GM04503 (cell line): ENCODE measurements at regions not wholly inside any gene's neighbourhood (a gene's known extent, or its start where the extent isn't known, plus 50 kb on each side); places are given as distances from the start of the nearest gene placed in this dataset.
"Not testable (repeated sequence)": the region's sequence is repeated elsewhere in the genome, so short reads cannot be mapped to it uniquely, and the experiment has no call there.

Source experiments
- DNase-seq: peaks from one replicate; pipeline ENCODE4 v3.0.0-alpha.2; 2012; ENCODE audit warnings: low read depth

- no peak for DNase-seq
Measured at GRCh38 chr2:4139316-4139715, 435.9 kb downstream of the DCDC2C start.

DNA sequence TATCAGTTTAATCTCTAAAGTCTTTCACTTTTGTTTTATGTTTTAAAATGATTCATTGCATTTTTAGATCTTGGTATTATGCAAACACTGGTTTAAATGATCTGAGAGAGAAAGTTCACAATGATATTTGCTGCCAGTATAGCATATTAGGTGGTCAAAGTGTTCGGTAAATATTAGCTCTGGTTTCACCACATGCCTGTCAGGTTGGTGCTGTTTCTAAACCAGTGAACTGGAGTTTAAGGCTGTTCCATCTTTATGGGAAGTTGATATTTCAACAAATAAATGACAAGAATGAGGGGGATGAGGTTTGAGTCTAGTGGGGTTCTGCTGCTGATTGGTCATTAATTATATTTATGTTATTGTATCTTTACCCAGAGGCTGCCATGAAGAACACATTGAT, 436.4 kb downstream of the DCDC2C start:
- no peak for DNase-seq

DNA sequence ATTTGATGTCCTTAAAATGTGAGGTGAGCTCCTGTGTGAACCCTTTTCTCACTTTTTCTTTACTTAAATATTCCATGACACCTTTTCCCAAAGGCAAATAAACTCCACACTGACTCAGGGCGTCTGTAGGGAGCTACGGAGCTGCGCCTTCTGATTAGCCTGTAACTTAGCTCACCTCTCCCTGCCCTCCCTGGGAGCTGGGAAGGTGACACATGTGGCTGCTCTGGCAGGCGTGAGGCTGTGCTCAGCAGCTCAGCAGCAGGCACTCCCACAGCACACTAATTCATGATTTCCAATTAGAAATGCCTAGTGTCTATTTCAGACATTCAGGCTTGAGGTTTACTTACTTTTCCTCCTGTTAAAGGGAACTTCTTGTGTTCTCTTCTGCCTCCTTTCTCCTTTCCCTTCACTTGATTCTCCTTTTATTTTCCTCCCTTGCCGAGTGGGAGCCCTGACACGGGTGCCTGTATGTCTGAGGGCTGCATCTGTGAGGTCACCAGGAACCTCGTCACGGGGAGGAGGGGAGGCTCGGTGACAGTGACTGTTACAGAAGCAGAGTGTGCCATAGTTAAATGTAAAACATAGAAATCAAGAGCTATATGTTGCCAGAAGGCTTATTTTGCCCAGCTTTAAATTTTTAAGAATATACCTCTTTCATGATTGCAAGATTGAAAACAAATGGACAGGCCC, 437.1 kb downstream of the DCDC2C start:
- DNase-seq = no peak

DNA sequence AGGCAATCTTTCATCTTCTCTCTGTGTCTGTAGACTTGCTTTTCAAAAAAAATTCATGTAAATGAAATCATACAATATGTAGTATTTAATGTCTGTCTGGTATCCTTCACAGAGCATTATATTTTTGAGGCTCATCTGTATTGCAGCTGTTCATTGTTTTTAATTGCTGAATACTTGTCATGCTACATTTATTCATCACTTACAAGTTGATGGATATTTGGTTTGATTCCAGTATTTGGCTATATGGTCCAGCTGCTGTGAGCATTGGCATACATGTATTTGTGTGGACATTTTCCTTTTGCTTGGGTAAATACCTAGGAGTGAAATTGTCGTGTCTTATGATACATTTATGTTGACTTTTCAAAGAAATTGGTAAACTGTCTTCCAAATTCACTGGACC, 441.4 kb downstream of the DCDC2C start:
- DNase-seq = no peak

DNA sequence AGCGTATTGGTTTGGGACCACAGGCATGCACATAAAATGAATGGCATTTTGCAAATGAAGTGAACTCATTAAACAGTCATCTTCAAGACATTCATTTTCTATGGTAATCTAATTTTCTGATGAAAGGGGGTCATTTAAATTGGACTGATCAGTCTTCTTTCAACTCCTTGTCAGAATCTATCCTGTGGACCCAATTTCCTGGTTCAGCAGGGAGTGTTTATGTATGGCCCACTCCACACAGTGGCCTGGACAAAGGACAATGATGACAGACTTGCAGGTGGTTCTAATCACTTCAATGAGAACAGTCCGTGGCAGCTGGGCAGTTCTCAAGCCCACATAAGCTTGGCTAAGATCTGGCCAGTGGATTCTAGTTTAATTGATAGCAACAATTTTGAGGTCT, 448.1 kb downstream of the DCDC2C start:
- no peak for DNase-seq

DNA sequence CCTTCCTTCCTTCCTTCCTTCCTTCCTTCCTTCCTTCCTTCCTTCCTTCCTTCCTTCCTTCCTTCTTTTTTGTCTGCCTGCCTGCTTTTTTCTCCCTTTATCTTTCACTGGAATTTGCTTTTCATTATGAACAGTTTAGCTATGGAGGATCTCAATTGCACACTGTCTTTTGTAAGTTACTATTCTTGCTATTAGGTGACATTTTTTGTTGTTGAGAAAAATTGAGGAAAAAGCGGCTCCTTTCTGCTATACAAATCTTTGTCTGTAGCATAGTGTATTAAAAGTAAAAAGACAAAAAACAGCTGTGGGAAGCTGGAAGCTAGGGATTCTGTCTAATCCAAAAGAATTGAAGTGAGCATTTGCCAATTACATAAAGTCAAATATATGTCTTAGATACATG, 448.7 kb downstream of the DCDC2C start:
- DNase-seq = no peak

DNA sequence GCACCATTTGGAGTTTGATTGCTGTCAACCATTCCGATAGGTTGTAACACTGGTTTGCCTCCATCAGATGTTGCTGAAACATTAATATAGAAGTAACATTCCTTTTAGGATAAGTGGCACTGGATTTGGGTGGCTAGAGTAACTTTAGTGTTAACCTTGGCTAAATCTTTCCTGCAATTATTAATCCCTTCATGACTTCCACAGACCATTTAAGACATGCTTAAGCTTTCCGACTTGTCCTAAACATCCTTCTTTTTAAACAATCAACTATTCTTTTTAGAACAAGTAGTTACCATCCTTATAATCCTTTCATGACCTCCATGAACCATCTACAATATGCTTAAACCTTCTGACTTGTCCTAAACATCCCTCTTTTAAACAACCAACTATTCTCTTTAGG, 465.5 kb downstream of the DCDC2C start:
- DNase-seq = no peak

GRCh38 chr2:4174796-4175195, 471.4 kb downstream of the DCDC2C start:
- DNase-seq = no peak

DNA sequence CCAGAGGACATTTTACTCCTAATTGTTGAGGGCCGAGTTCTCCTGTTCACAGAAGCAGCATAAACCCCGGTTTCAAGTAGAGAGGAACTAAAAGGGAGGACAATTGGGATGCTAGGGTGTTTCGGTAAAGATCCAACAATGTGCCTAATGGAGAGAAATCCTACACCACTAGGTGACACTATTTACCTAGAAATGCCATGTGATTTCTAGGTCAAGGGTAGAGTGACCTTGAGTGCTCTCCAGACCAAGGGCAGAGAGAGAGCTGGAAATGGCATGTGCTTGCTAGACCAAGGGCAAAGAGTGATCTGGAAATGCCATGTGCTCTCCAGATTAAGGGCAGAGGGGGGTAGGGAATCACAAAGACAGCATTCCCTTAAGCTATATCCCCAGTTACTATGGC, 472.0 kb downstream of the DCDC2C start:
- no peak for DNase-seq

DNA sequence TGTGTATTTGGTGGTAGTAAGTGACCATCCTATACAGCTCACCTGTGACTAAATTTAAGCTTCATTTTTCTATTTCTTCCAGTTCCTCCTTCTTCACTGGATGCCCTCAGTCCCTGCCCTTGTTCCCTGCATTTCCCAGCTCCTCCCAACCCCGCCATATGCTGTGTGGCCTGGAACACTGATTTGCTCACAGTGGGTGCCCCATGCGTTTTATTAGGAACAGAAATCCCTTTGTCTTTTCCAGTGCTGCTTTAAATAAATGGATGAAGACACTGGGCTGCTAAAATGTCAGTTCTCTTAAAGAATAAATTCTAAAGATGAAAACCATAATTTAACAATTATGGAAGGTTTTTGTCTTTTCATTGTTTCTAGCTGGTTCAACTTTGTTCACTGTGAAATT, 477.3 kb downstream of the DCDC2C start:
- no peak for DNase-seq

GRCh38 chr2:4181062-4181461, 477.7 kb downstream of the DCDC2C start:
- DNase-seq = no peak

GRCh38 chr2:4188561-4188960, 485.2 kb downstream of the DCDC2C start:
- no peak for DNase-seq

- no peak for DNase-seq
Measured at GRCh38 chr2:4190548-4190947, 487.2 kb downstream of the DCDC2C start.

- DNase-seq = no peak
Measured at GRCh38 chr2:4192119-4192518, 488.7 kb downstream of the DCDC2C start.

DNA sequence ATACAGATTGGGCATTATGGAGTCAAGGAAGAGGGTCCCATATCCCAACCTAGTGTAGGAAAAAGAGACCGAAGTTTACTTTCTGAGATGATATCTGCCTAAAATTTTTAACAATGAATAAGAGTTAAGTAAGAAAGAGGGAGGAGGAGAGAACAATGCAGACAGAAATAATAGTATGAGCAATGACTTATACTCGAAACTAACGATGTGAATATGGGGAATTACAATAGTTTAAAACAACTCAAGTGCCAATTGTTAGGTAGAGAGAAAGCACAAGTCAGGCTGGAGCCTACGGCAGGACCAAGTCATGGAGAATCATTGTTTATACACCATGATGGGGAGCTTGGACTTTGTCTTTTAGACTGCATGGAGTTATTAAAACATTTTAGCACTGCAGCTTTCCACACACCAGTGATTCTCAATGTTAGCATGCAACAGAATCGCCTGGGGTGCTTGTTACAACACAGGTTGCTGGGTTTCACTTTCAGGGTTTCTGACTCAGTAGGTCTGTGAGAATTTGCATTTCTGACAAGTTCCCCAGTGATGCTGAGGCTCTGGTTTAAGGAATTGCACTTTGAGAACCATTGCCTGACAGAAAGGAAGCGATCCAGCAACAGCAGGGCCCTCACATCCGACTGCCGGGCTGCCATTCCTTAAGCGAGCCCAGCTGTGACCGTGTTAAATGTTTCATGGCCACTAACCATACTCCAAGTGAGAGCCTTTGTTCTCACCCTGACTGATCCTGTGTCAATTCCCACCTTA, 511.2 kb downstream of the DCDC2C start:
- DNase-seq = no peak

- no peak for DNase-seq
Measured at GRCh38 chr2:4217737-4218136, 514.4 kb downstream of the DCDC2C start.

DNA sequence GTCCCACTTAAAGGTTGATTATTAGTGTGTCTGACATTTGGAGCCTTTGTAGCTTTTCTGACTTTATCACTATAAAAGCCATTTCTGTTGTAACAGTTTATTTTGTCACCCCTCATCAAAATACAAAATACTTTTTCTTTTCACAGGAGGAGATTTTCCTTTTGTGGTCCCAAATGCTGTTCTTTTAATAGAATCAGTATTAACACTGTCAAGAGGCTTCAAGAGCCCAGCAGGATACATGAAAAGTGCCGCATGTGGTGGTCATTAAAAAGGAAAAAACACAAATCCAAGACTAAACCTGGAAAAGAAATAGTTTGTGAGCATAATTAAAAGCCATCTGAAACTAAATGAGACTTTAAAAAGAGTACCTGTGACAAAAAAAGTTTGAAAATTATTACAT, 515.7 kb downstream of the DCDC2C start:
- DNase-seq = no peak

GRCh38 chr2:4219571-4219970, 516.2 kb downstream of the DCDC2C start:
- DNase-seq = no peak

- DNase-seq = no peak
Measured at GRCh38 chr2:4221434-4221833, 518.1 kb downstream of the DCDC2C start.

DNA sequence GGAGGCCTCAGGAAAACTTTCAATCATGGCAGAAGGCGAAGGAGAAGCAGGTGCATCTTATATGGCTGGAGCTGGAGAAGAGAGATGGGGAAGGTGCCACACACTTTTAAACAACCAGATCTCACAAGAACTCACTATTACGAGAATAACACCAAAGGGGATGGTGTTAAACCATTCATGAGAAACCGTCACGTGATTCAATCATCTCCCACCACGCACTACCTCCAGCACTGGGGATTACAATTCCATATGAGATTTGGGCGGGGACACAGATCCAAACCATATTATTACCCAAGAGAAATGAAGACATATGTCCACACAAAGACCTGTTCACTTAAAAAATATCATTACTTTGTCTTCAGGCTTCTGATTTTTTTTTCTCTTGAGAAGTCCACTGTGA, 518.5 kb downstream of the DCDC2C start:
- DNase-seq = no peak

GRCh38 chr2:4244422-4244821, 541.0 kb downstream of the DCDC2C start:
- DNase-seq = not testable (repeated sequence)

GRCh38 chr2:4246364-4247131, 543.2 kb downstream of the DCDC2C start:
- DNase-seq = no peak

DNA sequence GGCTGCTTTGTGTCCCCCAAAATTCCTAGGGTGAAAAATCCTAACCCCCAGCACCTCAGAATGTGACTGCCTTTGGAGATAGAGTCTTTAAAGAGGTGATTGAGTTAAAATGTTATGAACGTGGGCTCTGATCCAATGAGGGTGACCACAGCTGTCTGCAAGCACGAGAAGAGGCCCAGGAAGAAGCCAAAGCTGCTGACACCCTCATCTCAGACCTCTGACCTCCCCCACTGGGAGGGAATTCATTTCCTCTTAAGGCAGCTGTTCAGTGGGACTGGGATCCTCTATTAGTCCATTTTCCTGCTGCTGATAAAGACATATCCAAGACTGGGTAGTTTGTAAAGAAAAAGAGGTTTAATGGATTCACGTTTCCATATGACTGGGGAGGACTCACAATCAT, 544.4 kb downstream of the DCDC2C start:
- no peak for DNase-seq
